CD4-positive, alpha-beta memory T cell (primary cell): ENCODE measurements at regions not wholly inside any gene's neighbourhood (a gene's known extent, or its start where the extent isn't known, plus 50 kb on each side); places are given as distances from the start of the nearest gene placed in this dataset.

Experiments used
- CTCF ChIA-PET: fragments of 350-600 bp; sonication (Branson Sonifier 250); formaldehyde crosslinking; loops from one replicate; lab custom pipeline; 2021; ENCODE audit warnings: inconsistent platforms; ENCODE audit not compliant: partially characterized antibody; lab: Charles Lee
- POLR2A ChIA-PET: fragments of 350-600 bp; sonication (Branson Sonifier 250); formaldehyde crosslinking; loops from one replicate; lab custom pipeline; 2021; ENCODE audit not compliant: partially characterized antibody; lab: Charles Lee
- DNase-seq, 5 donors: peaks; one replicate each; pipeline versions ENCODE4 v3.0.0 to v3.0.0-alpha.2; 2020 to 2022; ENCODE audit warnings: mixed read lengths in 1 of 5
- H3K27ac ChIP-seq: one replicate; pipeline ENCODE4 v1.7.0; 2013; ENCODE audit warnings: low read depth, low read length
- H3K27me3 ChIP-seq: 2 replicates; pipeline ENCODE4 v1.7.0; 2013; ENCODE audit warnings: mild to moderate bottlenecking, low read length, moderate library complexity; ENCODE audit not compliant: insufficient read depth
- H3K36me3 ChIP-seq: 2 replicates; pipeline ENCODE4 v1.7.0; 2013; ENCODE audit warnings: mild to moderate bottlenecking, low read length, moderate library complexity; ENCODE audit not compliant: insufficient read depth
- H3K4me1 ChIP-seq: 2 replicates; pipeline ENCODE4 v1.7.0; 2013; ENCODE audit warnings: mild to moderate bottlenecking, low read length, moderate library complexity; ENCODE audit not compliant: insufficient read depth
- H3K4me3 ChIP-seq, 2 donors: one replicate each; pipeline ENCODE4 v1.7.0; 2013; ENCODE audit warnings: low read length in 2 of 2, mild to moderate bottlenecking in 1 of 2
- H3K9me3 ChIP-seq, 2 donors: one replicate each; pipeline ENCODE4 v1.7.0; 2013; ENCODE audit warnings: low read length in 2 of 2, control low read depth in 1 of 2; ENCODE audit not compliant: control insufficient read depth in 1 of 2
- H3K27ac Mint-ChIP-seq, 7 donors: one replicate each; pipeline ENCODE4 v1.8.0; 2020 to 2021; ENCODE audit warnings: mixed read lengths in 7 of 7, mild to moderate bottlenecking in 6 of 7, inconsistent platforms in 3 of 7, moderate library complexity in 3 of 7
- H3K27me3 Mint-ChIP-seq, 2 donors: one replicate each; pipeline ENCODE4 v1.8.0; 2020 to 2021; ENCODE audit warnings: mixed read lengths in 2 of 2
- H3K36me3 Mint-ChIP-seq, 2 donors: one replicate each; pipeline ENCODE4 v1.8.0; 2020 to 2021; ENCODE audit warnings: mixed read lengths in 2 of 2, inconsistent platforms in 1 of 2, mild to moderate bottlenecking in 1 of 2
- H3K4me1 Mint-ChIP-seq, 4 donors: one replicate each; pipeline ENCODE4 v1.8.0; 2020 to 2021; ENCODE audit warnings: mixed read lengths in 4 of 4, mild to moderate bottlenecking in 1 of 4
- H3K4me3 Mint-ChIP-seq, 8 donors: one replicate each; pipeline ENCODE4 v1.8.0; 2020 to 2021; ENCODE audit warnings: mixed read lengths in 8 of 8, mild to moderate bottlenecking in 7 of 8, moderate library complexity in 6 of 8, inconsistent platforms in 3 of 8
- H3K9me3 Mint-ChIP-seq, 8 donors: one replicate each; pipeline ENCODE4 v1.8.0; 2020 to 2021; ENCODE audit warnings: mixed read lengths in 8 of 8, mild to moderate bottlenecking in 5 of 8, inconsistent platforms in 3 of 8, moderate library complexity in 1 of 8
- intact Hi-C: fragments of 100-400 bp; cut with micrococcal nuclease; formaldehyde crosslinking; loops from one replicate; pipeline ENCODE4 v1.15.1; 2023

GRCh38 chr13:86864376-86864775 lies 806.8 kb upstream of the SLITRK5 start:
- Histone ChIP-seq H3K4me1 (no peaks in the 10 kb centered on the region), H3K27me3 (no peaks in the 10 kb centered on the region), H3K4me3 (no peak overlapping the region), H3K36me3 (no peaks in the 10 kb centered on the region), H3K27ac (no peak overlapping the region), H3K9me3 (no peaks in the 10 kb centered on the region)
- no peak for DNase-seq
- Mint-ChIP-seq H3K4me3 (no peak overlapping the region), H3K9me3 (peaks cover 0 to 15% (median 3%) of the 10 kb centered on the region in 8 donors), H3K27me3 (no peaks in the 10 kb centered on the region), H3K36me3 (no peaks in the 10 kb centered on the region), H3K4me1 (no peaks in the 10 kb centered on the region), H3K27ac (no peak overlapping the region)
- intact Hi-C loops, result no loop called here
- ChIA-PET POLR2A (no interaction called here), CTCF (no interaction called here)

DNA sequence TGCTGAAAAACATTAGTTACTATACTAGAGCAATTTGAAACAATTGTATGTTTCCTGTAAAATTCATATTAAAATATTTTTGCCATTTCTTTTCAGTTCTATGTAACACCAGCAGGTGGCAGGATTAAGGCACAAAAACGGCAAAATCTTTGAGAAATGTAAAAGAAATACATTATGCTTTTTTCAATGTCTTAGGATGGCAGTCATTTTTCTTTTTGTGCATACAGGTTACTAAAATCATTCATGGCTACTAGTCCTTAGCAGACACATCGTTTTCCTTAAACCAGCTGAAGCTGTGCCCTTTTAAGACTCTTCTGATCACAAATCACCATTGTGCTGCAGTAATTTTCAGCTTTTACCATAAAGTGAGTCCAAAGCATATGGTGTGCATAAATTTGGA lies 800.7 kb upstream of the SLITRK5 start:
- Mint-ChIP-seq H3K27ac (no peak overlapping the region), H3K4me1 (no peaks in the 10 kb centered on the region), H3K4me3 (no peak overlapping the region), H3K27me3 (no peaks in the 10 kb centered on the region), H3K36me3 (no peaks in the 10 kb centered on the region), H3K9me3 (peaks cover 0 to 5% (median under 1%) of the 10 kb centered on the region in 8 donors)
- H3K27me3 ChIP-seq, result no peaks in the 10 kb centered on the region
- no peak overlapping the region for H3K4me3 ChIP-seq
- no peak overlapping the region for H3K27ac ChIP-seq
- H3K4me1 ChIP-seq, result no peaks in the 10 kb centered on the region
- peak in 1 of 5 donors; percentile 6 for DNase-seq
- intact Hi-C loops, result loop anchor here (10.0 kb wide), 1 partner anchor 404 kb away; no protein-coding TSS in a partner anchor
- H3K36me3 ChIP-seq, result no peaks in the 10 kb centered on the region
- ChIA-PET POLR2A (no interaction called here), CTCF (no interaction called here)
- no peaks in the 10 kb centered on the region for H3K9me3 ChIP-seq

DNA sequence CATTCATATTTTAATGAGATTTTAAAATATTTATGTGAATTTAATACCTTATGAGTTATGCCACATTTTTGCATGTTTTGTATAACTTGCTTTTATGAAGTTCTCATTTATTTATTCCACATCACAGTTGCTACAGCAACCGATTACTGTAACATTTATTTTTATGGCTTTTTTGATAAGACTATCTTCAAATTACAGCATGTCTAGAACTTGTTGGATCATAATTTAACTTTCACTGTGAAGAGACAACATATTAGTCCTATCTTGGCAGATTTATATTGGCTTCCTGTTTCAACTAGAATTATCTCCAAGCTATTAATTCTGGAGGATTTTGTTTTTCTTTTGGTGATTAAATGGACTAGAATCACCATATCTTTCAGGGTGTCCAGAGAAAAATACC lies 793.7 kb upstream of the SLITRK5 start:
- Histone ChIP-seq H3K4me1 (no peaks in the 10 kb centered on the region), H3K4me3 (no peak overlapping the region), H3K36me3 (no peaks in the 10 kb centered on the region), H3K27ac (no peak overlapping the region), H3K9me3 (no peaks in the 10 kb centered on the region), H3K27me3 (no peaks in the 10 kb centered on the region)
- CTCF ChIA-PET, result no interaction called here
- Mint-ChIP-seq H3K27ac (no peak overlapping the region), H3K36me3 (no peaks in the 10 kb centered on the region), H3K4me3 (no peak overlapping the region), H3K4me1 (no peaks in the 10 kb centered on the region), H3K9me3 (peaks cover 0 to 10% (median 2%) of the 10 kb centered on the region in 8 donors), H3K27me3 (no peaks in the 10 kb centered on the region)
- POLR2A ChIA-PET, result no interaction called here
- intact Hi-C loops, result loop anchor here (10.0 kb wide), 1 partner anchor 397 kb away; no protein-coding TSS in a partner anchor
- no peak for DNase-seq

DNA sequence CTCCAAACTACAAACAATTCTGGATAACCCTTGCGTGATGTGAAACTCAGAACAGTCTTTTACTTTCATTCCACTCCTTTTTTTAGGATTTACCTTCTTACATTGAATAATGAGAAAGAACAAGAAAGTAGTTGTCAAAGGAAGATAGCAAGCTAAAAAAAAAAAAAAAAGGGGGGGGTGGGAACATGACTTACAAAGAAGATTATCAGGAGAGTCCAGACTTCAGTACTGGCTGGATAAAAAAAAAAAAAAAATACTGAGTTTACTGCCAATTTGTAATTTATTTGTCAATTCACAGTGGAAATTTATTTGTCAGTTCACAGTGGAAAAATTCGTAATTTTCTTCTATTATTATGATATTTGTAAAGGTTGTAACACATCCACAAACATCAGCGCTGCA lies 792.4 kb upstream of the SLITRK5 start:
- Mint-ChIP-seq H3K4me1 (no peaks in the 10 kb centered on the region), H3K4me3 (no peak overlapping the region), H3K27me3 (no peaks in the 10 kb centered on the region), H3K9me3 (peaks cover 0 to 11% (median 2%) of the 10 kb centered on the region in 8 donors), H3K36me3 (no peaks in the 10 kb centered on the region), H3K27ac (no peak overlapping the region)
- POLR2A ChIA-PET, result no interaction called here
- Histone ChIP-seq H3K27ac (no peak overlapping the region), H3K9me3 (no peaks in the 10 kb centered on the region), H3K27me3 (no peaks in the 10 kb centered on the region), H3K36me3 (no peaks in the 10 kb centered on the region), H3K4me3 (no peak overlapping the region), H3K4me1 (no peaks in the 10 kb centered on the region)
- DNase-seq, result no peak
- intact Hi-C loops, result loop anchor here (10.0 kb wide), 1 partner anchor 396 kb away; no protein-coding TSS in a partner anchor
- CTCF ChIA-PET, result no interaction called here

GRCh38 chr13:86881390-86881789 lies 789.8 kb upstream of the SLITRK5 start:
- intact Hi-C loops, result no loop called here
- Histone ChIP-seq H3K36me3 (no peaks in the 10 kb centered on the region), H3K9me3 (no peaks in the 10 kb centered on the region), H3K4me1 (no peaks in the 10 kb centered on the region), H3K27ac (no peak overlapping the region), H3K4me3 (no peak overlapping the region), H3K27me3 (no peaks in the 10 kb centered on the region)
- no peaks in the 10 kb centered on the region for H3K36me3 Mint-ChIP-seq
- no peak overlapping the region for H3K4me3 Mint-ChIP-seq
- H3K9me3 Mint-ChIP-seq, result peaks cover 0 to 20% (median 2%) of the 10 kb centered on the region in 8 donors
- DNase-seq, result no peak
- no peak overlapping the region for H3K27ac Mint-ChIP-seq
- CTCF ChIA-PET, result no interaction called here
- POLR2A ChIA-PET, result no interaction called here
- H3K27me3 Mint-ChIP-seq, result no peaks in the 10 kb centered on the region
- no peaks in the 10 kb centered on the region for H3K4me1 Mint-ChIP-seq

DNA sequence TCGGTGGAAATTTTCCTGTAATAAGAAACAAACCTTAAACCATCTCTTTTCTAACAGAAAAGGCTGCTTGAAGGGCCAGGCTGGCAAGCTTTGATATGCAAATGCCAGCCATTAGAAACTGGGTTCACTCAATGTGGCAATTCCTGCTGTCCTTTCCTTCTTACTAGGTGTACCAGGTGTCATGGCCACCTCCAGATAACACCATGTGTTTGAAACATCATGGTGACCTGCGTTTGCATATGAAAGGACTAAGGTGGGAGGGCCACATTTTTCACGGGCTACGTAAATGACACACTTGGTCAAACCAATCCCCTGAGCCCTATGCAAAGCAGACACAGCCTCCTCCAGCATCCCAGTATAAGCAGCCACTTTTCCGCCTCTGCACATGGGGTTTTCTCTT lies 789.1 kb upstream of the SLITRK5 start:
- H3K4me1 ChIP-seq, result no peaks in the 10 kb centered on the region
- intact Hi-C loops, result no loop called here
- H3K36me3 ChIP-seq, result no peaks in the 10 kb centered on the region
- ChIA-PET POLR2A (no interaction called here), CTCF (no interaction called here)
- Mint-ChIP-seq H3K4me1 (no peaks in the 10 kb centered on the region), H3K27me3 (no peaks in the 10 kb centered on the region), H3K27ac (no peak overlapping the region), H3K4me3 (no peak overlapping the region), H3K36me3 (no peaks in the 10 kb centered on the region), H3K9me3 (peaks cover 0 to 20% (median 3%) of the 10 kb centered on the region in 8 donors)
- no peak overlapping the region for H3K4me3 ChIP-seq
- no peak overlapping the region for H3K27ac ChIP-seq
- no peak for DNase-seq
- H3K27me3 ChIP-seq, result no peaks in the 10 kb centered on the region
- no peaks in the 10 kb centered on the region for H3K9me3 ChIP-seq

GRCh38 chr13:86882835-86883234 lies 788.3 kb upstream of the SLITRK5 start:
- ChIA-PET CTCF (no interaction called here), POLR2A (no interaction called here)
- no peaks in the 10 kb centered on the region for H3K27me3 ChIP-seq
- no peaks in the 10 kb centered on the region for H3K4me1 ChIP-seq
- no peak overlapping the region for H3K27ac ChIP-seq
- Mint-ChIP-seq H3K4me1 (no peaks in the 10 kb centered on the region), H3K4me3 (peak overlapping the region in 1 of 8 donors; percentile 6), H3K27ac (no peak overlapping the region), H3K36me3 (no peaks in the 10 kb centered on the region), H3K27me3 (no peaks in the 10 kb centered on the region), H3K9me3 (peaks cover 0 to 20% (median 4%) of the 10 kb centered on the region in 8 donors)
- no peak overlapping the region for H3K4me3 ChIP-seq
- H3K9me3 ChIP-seq, result no peaks in the 10 kb centered on the region
- intact Hi-C loops, result no loop called here
- no peaks in the 10 kb centered on the region for H3K36me3 ChIP-seq
- DNase-seq, result no peak

DNA sequence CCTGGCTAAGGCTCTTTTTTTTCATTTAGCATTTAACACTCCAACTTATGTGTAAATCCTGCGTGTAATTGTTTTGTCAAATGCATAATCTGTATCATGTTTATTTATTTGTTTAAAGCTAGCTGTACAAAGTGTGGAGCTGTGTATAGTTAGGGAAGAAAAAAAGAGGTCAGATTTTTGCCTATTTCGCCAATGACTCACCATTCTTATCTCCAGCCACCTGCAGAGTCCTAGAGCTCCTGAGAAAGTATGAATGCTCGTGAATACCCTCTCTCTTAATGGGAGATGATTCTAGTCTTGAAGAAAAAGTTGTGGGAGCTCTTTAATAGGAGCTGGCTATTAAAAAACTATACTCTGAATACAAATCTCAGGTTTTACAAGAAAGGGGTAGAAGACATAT lies 778.8 kb upstream of the SLITRK5 start:
- Histone ChIP-seq H3K4me3 (no peak overlapping the region), H3K36me3 (no peaks in the 10 kb centered on the region), H3K4me1 (no peaks in the 10 kb centered on the region), H3K27me3 (no peaks in the 10 kb centered on the region), H3K27ac (no peak overlapping the region), H3K9me3 (no peaks in the 10 kb centered on the region)
- H3K27ac Mint-ChIP-seq, result no peak overlapping the region
- CTCF ChIA-PET, result no interaction called here
- no peaks in the 10 kb centered on the region for H3K27me3 Mint-ChIP-seq
- intact Hi-C loops, result no loop called here
- no peaks in the 10 kb centered on the region for H3K36me3 Mint-ChIP-seq
- no peak overlapping the region for H3K4me3 Mint-ChIP-seq
- no peaks in the 10 kb centered on the region for H3K4me1 Mint-ChIP-seq
- POLR2A ChIA-PET, result no interaction called here
- H3K9me3 Mint-ChIP-seq, result peaks cover 6 to 24% (median 11%) of the 10 kb centered on the region in 8 donors
- DNase-seq, result no peak
